Endothelial cell (in vitro differentiated cells): ENCODE measurements at regions not wholly inside any gene's neighbourhood (a gene's known extent, or its start where the extent isn't known, plus 50 kb on each side); places are given as distances from the start of the nearest gene placed in this dataset.

Experiments
- DNase-seq: peaks from one replicate; pipeline ENCODE4 v3.0.0; 2021; ENCODE audit warnings: low spot score
- H3K27ac Mint-ChIP-seq: one replicate; pipeline ENCODE4 v1.8.0; 2021; ENCODE audit warnings: mixed read lengths, inconsistent platforms; ENCODE audit not compliant: unreplicated experiment
- H3K27me3 Mint-ChIP-seq: one replicate; pipeline ENCODE4 v1.8.0; 2021; ENCODE audit warnings: mild to moderate bottlenecking, moderate library complexity, mixed read lengths, inconsistent platforms; ENCODE audit not compliant: unreplicated experiment
- H3K36me3 Mint-ChIP-seq: one replicate; pipeline ENCODE4 v1.8.0; 2021; ENCODE audit warnings: mild to moderate bottlenecking, low read depth, mixed read lengths, inconsistent platforms; ENCODE audit not compliant: unreplicated experiment
- H3K4me1 Mint-ChIP-seq: one replicate; pipeline ENCODE4 v1.8.0; 2021; ENCODE audit warnings: mild to moderate bottlenecking, mixed read lengths, inconsistent platforms; ENCODE audit not compliant: unreplicated experiment
- H3K4me3 Mint-ChIP-seq: one replicate; pipeline ENCODE4 v1.8.0; 2021; ENCODE audit warnings: mild to moderate bottlenecking, mixed read lengths, inconsistent platforms; ENCODE audit not compliant: unreplicated experiment
- H3K9me3 Mint-ChIP-seq: one replicate; pipeline ENCODE4 v1.8.0; 2021; ENCODE audit warnings: mixed read lengths, inconsistent platforms; ENCODE audit not compliant: unreplicated experiment
- TF ChIP-seq, protein P1 (sequence below): fragments of 200-600 bp; sonication (generic); IDR thresholded peaks from one replicate; pipeline ENCODE4 v1.5.0; 2021; ENCODE audit warnings: antibody characterized with exemption; ENCODE audit not compliant: unreplicated experiment

DNA sequence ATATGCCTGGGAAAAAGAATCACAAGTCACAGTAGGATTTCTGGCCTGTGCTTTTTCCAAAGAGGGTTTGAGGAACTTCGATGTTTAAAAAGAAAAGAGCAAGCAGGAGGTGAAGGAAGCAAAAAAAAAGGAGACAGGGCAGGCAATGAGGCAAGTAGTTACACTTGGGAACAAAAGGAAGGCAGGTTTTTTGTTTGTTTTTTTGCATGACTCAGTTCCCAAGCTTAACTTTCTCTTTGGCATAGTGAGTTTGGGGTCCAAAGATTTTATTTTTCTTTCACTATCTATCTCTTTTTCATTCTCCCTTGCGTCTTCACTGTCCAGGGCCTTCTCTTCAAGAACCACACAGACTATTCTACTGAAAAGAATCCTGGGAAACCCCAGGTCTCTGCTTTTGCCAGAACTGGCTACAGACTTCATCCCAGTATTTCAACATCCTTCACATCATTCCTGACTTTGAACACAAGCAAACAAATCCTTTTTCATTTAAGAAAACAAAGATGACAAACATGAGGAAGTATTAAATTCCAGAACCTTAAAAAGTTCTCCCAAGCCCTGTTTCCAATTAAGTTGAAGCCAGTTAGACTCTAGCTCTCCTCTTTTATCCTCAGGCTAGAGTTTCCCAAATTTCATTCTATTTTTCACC, 210.7 kb upstream of the RND3 start:
- DNase-seq: no peak
- Mint-ChIP-seq H3K27me3 (no peaks in the 10 kb centered on the region), H3K9me3 (no peaks in the 10 kb centered on the region), H3K27ac (no peak overlapping the region), H3K4me3 (no peak overlapping the region), H3K4me1 (no peaks in the 10 kb centered on the region), H3K36me3 (no peaks in the 10 kb centered on the region)
- TF ChIP-seq, protein P1, sequence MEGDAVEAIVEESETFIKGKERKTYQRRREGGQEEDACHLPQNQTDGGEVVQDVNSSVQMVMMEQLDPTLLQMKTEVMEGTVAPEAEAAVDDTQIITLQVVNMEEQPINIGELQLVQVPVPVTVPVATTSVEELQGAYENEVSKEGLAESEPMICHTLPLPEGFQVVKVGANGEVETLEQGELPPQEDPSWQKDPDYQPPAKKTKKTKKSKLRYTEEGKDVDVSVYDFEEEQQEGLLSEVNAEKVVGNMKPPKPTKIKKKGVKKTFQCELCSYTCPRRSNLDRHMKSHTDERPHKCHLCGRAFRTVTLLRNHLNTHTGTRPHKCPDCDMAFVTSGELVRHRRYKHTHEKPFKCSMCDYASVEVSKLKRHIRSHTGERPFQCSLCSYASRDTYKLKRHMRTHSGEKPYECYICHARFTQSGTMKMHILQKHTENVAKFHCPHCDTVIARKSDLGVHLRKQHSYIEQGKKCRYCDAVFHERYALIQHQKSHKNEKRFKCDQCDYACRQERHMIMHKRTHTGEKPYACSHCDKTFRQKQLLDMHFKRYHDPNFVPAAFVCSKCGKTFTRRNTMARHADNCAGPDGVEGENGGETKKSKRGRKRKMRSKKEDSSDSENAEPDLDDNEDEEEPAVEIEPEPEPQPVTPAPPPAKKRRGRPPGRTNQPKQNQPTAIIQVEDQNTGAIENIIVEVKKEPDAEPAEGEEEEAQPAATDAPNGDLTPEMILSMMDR: no peak

DNA sequence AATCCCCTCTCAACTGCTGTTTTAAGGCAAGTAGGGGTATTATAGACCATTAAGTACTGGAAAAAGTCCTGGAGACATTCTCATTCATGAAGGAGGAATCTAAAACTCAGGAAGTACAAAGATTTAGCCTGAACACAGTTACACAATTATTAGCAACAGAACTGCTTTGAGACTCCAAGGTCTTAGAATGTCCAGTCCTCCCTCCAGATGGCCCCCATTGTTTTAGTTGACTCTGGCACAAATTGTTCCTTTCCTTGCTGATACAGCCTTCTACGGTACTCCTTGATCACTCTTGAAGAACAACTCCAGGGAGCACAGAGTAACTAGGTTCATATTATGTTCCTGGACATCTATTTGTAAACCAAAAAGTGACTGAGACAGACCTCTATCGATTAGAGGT, 210.1 kb upstream of the RND3 start:
- H3K9me3 Mint-ChIP-seq: no peaks in the 10 kb centered on the region
- DNase-seq: no peak
- TF ChIP-seq, protein P1: no peak
- H3K4me1 Mint-ChIP-seq: no peaks in the 10 kb centered on the region
- H3K27ac Mint-ChIP-seq: no peak overlapping the region
- no peaks in the 10 kb centered on the region for H3K36me3 Mint-ChIP-seq
- no peak overlapping the region for H3K4me3 Mint-ChIP-seq
- no peaks in the 10 kb centered on the region for H3K27me3 Mint-ChIP-seq

DNA sequence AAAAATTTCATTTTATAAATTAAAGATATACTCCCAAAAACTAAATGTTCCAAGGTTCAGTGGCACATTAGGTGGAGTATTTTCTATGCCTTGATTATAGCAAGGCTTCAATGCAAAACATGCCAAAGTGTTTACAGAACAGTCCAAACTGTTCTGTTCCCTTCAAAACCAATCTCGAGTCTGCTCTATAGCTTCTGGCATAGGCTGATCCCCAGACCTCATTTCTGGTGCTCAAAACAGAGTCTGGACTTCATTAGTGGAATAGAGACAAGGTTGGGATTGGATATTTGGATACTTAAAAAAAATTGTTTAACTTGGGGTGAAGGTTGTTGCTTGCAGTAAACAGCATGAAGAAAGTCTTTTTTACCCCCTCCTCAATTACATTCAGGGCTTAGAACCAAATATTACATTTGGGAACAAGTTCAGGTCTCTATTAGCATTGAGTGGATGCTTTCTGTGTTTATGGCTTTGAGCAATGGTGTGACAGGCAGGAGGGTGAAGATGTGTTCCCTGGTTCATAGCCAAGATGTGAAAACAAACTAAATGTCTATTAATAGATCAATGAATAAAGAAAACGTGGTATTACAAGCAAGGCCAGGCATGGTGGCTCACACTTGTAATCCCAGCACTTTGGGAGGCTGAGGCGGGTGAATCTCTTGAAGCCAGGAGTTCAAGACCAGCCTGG, 208.1 kb upstream of the RND3 start:
- TF ChIP-seq, protein P1: no peak
- H3K27me3 Mint-ChIP-seq: no peaks in the 10 kb centered on the region
- DNase-seq: no peak
- no peaks in the 10 kb centered on the region for H3K4me1 Mint-ChIP-seq
- H3K4me3 Mint-ChIP-seq: no peak overlapping the region
- H3K36me3 Mint-ChIP-seq: no peaks in the 10 kb centered on the region
- no peaks in the 10 kb centered on the region for H3K9me3 Mint-ChIP-seq
- H3K27ac Mint-ChIP-seq: no peak overlapping the region

DNA sequence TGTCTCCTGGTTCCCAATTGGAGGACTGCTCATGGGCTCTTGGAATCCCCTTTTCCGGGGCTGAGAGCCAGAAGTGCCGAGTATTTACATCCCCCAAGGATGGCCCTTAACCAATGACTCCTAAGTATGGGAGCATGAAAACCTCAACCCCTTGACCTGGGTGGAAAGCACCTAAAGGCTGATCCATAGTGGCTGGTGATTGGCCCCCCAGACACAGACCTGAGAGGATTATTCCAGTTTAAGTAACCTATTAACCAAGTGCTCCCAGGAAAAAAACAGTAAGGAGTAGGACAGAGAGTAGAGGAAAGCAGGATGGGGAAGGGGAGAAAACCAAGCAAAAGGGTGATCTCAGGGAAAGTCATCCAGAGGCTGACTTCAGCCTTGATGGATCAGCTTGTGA, 206.1 kb upstream of the RND3 start:
- Mint-ChIP-seq H3K9me3 (no peaks in the 10 kb centered on the region), H3K27ac (no peak overlapping the region), H3K4me1 (peaks cover 8% of the 10 kb centered on the region), H3K27me3 (no peaks in the 10 kb centered on the region), H3K36me3 (no peaks in the 10 kb centered on the region), H3K4me3 (no peak overlapping the region)
- DNase-seq: no peak
- TF ChIP-seq, protein P1: no peak

DNA sequence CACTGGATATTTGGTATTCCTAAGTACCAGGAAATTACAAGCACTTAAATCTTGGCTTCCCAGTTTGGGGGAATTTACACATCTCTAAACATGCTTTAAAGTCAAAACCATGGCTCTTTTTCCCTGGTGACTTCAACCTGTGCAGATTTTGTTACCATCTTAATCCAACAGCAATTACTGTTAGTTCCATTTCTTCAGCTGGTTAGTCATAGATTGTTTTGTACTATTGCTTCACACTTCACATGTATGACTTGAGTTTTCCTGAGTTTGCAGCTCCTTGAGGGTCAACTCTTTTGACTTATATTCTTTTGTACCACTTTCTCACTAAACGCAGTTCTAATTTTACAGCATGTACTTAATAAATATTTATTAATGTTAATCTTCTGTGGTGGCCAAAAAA, 203.4 kb upstream of the RND3 start:
- H3K27me3 Mint-ChIP-seq: no peaks in the 10 kb centered on the region
- peaks cover 8% of the 10 kb centered on the region for H3K4me1 Mint-ChIP-seq
- TF ChIP-seq, protein P1: no peak
- H3K27ac Mint-ChIP-seq: no peak overlapping the region
- H3K36me3 Mint-ChIP-seq: no peaks in the 10 kb centered on the region
- DNase-seq: no peak
- no peaks in the 10 kb centered on the region for H3K9me3 Mint-ChIP-seq
- H3K4me3 Mint-ChIP-seq: no peak overlapping the region
